ENCODE measurements at regions not wholly inside any gene's neighbourhood (a gene's known extent, or its start where the extent isn't known, plus 50 kb on each side); places are given as distances from the start of the nearest gene placed in this dataset.

- in situ Hi-C loops (cut with HindIII; ENCODE audit: low pct_unique_long_range_greater_than_20kb, low sequenced_read_pairs): no loop called here
- no peak for DNase-seq (ENCODE audit: low read depth)
These were observed 327.8 kb downstream of the WDR11 start for GRCh38 chr10:121179006-121179405.

GRCh38 chr10:121182219-121182618, 331.1 kb downstream of the WDR11 start:
- DNase-seq (ENCODE audit: low read depth): no peak
- in situ Hi-C loops (cut with HindIII; ENCODE audit: low pct_unique_long_range_greater_than_20kb, low sequenced_read_pairs): no loop called here

- DNase-seq (ENCODE audit: low read depth): no peak
- in situ Hi-C loops (cut with HindIII; ENCODE audit: low pct_unique_long_range_greater_than_20kb, low sequenced_read_pairs): no loop called here
These were observed 332.1 kb downstream of the WDR11 start for GRCh38 chr10:121183236-121183635.

GRCh38 chr10:121183707-121184106, 332.5 kb downstream of the WDR11 start:
- in situ Hi-C loops (cut with HindIII; ENCODE audit: low pct_unique_long_range_greater_than_20kb, low sequenced_read_pairs): no loop called here
- no peak for DNase-seq (ENCODE audit: low read depth)

- in situ Hi-C loops (cut with HindIII; ENCODE audit: low pct_unique_long_range_greater_than_20kb, low sequenced_read_pairs): no loop called here
These were observed 334.8 kb downstream of the WDR11 start for GRCh38 chr10:121185816-121186455.

GRCh38 chr10:121187391-121187790, 336.2 kb downstream of the WDR11 start:
- DNase-seq (ENCODE audit: low read depth): no peak
- in situ Hi-C loops (cut with HindIII; ENCODE audit: low pct_unique_long_range_greater_than_20kb, low sequenced_read_pairs): no loop called here

More at GRCh38 chr10:121185816-121186455, 334.8 kb downstream of the WDR11 start:
- no peak for DNase-seq (ENCODE audit: low read depth)

GRCh38 chr10:121188005-121188404, 336.8 kb downstream of the WDR11 start:
- in situ Hi-C loops (cut with HindIII; ENCODE audit: low pct_unique_long_range_greater_than_20kb, low sequenced_read_pairs): no loop called here
- DNase-seq (ENCODE audit: low read depth): no peak

GRCh38 chr10:121189066-121189465, 337.9 kb downstream of the WDR11 start:
- in situ Hi-C loops (cut with HindIII; ENCODE audit: low pct_unique_long_range_greater_than_20kb, low sequenced_read_pairs): no loop called here
- DNase-seq (ENCODE audit: low read depth): no peak

GRCh38 chr10:121194696-121195523, 343.7 kb downstream of the WDR11 start:
- DNase-seq (ENCODE audit: low read depth): no peak
- in situ Hi-C loops (cut with HindIII; ENCODE audit: low pct_unique_long_range_greater_than_20kb, low sequenced_read_pairs): no loop called here

- no peak for DNase-seq (ENCODE audit: low read depth)
- in situ Hi-C loops (cut with HindIII; ENCODE audit: low pct_unique_long_range_greater_than_20kb, low sequenced_read_pairs): no loop called here
These were observed 344.4 kb downstream of the WDR11 start for GRCh38 chr10:121195524-121195910.

- DNase-seq (ENCODE audit: low read depth): no peak
- in situ Hi-C loops (cut with HindIII; ENCODE audit: low pct_unique_long_range_greater_than_20kb, low sequenced_read_pairs): no loop called here
These were observed 347.9 kb downstream of the WDR11 start for GRCh38 chr10:121199081-121199480.

GRCh38 chr10:121205625-121206024, 354.5 kb downstream of the WDR11 start:
- in situ Hi-C loops (cut with HindIII; ENCODE audit: low pct_unique_long_range_greater_than_20kb, low sequenced_read_pairs): no loop called here
- no peak for DNase-seq (ENCODE audit: low read depth)

- in situ Hi-C loops (cut with HindIII; ENCODE audit: low pct_unique_long_range_greater_than_20kb, low sequenced_read_pairs): no loop called here
- DNase-seq (ENCODE audit: low read depth): no peak
These were observed 360.3 kb downstream of the WDR11 start for GRCh38 chr10:121211446-121211845.

- no peak for DNase-seq (ENCODE audit: low read depth)
- in situ Hi-C loops (cut with HindIII; ENCODE audit: low pct_unique_long_range_greater_than_20kb, low sequenced_read_pairs): no loop called here
These were observed 362.3 kb downstream of the WDR11 start for GRCh38 chr10:121213437-121213836.

GRCh38 chr10:121216295-121216694, 365.1 kb downstream of the WDR11 start:
- in situ Hi-C loops (cut with HindIII; ENCODE audit: low pct_unique_long_range_greater_than_20kb, low sequenced_read_pairs): no loop called here
- DNase-seq (ENCODE audit: low read depth): no peak

GRCh38 chr10:121216721-121217181, 365.6 kb downstream of the WDR11 start:
- DNase-seq (ENCODE audit: low read depth): no peak
- in situ Hi-C loops (cut with HindIII; ENCODE audit: low pct_unique_long_range_greater_than_20kb, low sequenced_read_pairs): no loop called here

- DNase-seq (ENCODE audit: low read depth): no peak
- in situ Hi-C loops (cut with HindIII; ENCODE audit: low pct_unique_long_range_greater_than_20kb, low sequenced_read_pairs): no loop called here
These were observed 366.2 kb downstream of the WDR11 start for GRCh38 chr10:121217331-121217730.

GRCh38 chr10:121221072-121221471, 369.9 kb downstream of the WDR11 start:
- no peak for DNase-seq (ENCODE audit: low read depth)
- in situ Hi-C loops (cut with HindIII; ENCODE audit: low pct_unique_long_range_greater_than_20kb, low sequenced_read_pairs): no loop called here

GRCh38 chr10:121221991-121222390, 370.8 kb downstream of the WDR11 start:
- no peak for DNase-seq (ENCODE audit: low read depth)
- in situ Hi-C loops (cut with HindIII; ENCODE audit: low pct_unique_long_range_greater_than_20kb, low sequenced_read_pairs): no loop called here

GRCh38 chr10:121222842-121223241, 371.7 kb downstream of the WDR11 start:
- no peak for DNase-seq (ENCODE audit: low read depth)
- in situ Hi-C loops (cut with HindIII; ENCODE audit: low pct_unique_long_range_greater_than_20kb, low sequenced_read_pairs): no loop called here

Data from Caki2 (cell line).